DOHH2 (cell line): ENCODE measurements at regions not wholly inside any gene's neighbourhood (a gene's known extent, or its start where the extent isn't known, plus 50 kb on each side); places are given as distances from the start of the nearest gene placed in this dataset.

Experiments
- H3F3A ChIP-seq: fragments of 200-600 bp; sonication (generic), shearing (Covaris generic); 2 replicates; pipeline ENCODE4 v1.6.0; 2016; ENCODE audit warnings: antibody characterized with exemption, mild to moderate bottlenecking; ENCODE audit not compliant: control insufficient read depth, insufficient read depth
- H3K27ac ChIP-seq: fragments of 200-600 bp; sonication (generic); 2 replicates; pipeline ENCODE4 v1.5.1; 2014; ENCODE audit warnings: low read depth, mild to moderate bottlenecking, low read length, moderate library complexity
- H3K27me3 ChIP-seq: fragments of 200-600 bp; sonication (generic); 2 replicates; pipeline ENCODE4 v1.6.1; 2014; ENCODE audit warnings: mild to moderate bottlenecking, low read length, mixed read lengths; ENCODE audit not compliant: control insufficient read depth
- H3K36me3 ChIP-seq: fragments of 200-600 bp; sonication (generic); 2 replicates; pipeline ENCODE4 v1.6.1; 2014; ENCODE audit warnings: mild to moderate bottlenecking, low read length, moderate library complexity, mixed read lengths; ENCODE audit not compliant: control insufficient read depth
- H3K4me1 ChIP-seq: fragments of 200-600 bp; sonication (generic); 2 replicates; pipeline ENCODE4 v1.6.1; 2014; ENCODE audit warnings: mild to moderate bottlenecking, low read length, mixed read lengths; ENCODE audit not compliant: control insufficient read depth
- H3K4me2 ChIP-seq: fragments of 200-600 bp; sonication (generic); 2 replicates; pipeline ENCODE4 v1.6.0; 2014; ENCODE audit warnings: mild to moderate bottlenecking, low read length, moderate library complexity
- H3K4me3 ChIP-seq: fragments of 200-600 bp; sonication (generic); 2 replicates; pipeline ENCODE4 v1.5.1; 2014; ENCODE audit warnings: mild to moderate bottlenecking, low read length, mixed read lengths
- H3K79me2 ChIP-seq: fragments of 200-600 bp; sonication (generic); 2 replicates; pipeline ENCODE4 v1.6.1; 2014; ENCODE audit warnings: mild to moderate bottlenecking, low read length, mixed read lengths; ENCODE audit not compliant: control insufficient read depth
- H3K9me2 ChIP-seq: fragments of 200-600 bp; sonication (generic); replicated peaks from 2 replicates; pipeline ENCODE4 v1.6.1; 2014; ENCODE audit warnings: mild to moderate bottlenecking, low read length, mixed read lengths; ENCODE audit not compliant: control insufficient read depth
- H3K9me3 ChIP-seq: fragments of 200-600 bp; sonication (generic); 2 replicates; pipeline ENCODE4 v1.6.1; 2014; ENCODE audit warnings: antibody characterized with exemption, low read length, mixed read lengths; ENCODE audit not compliant: control insufficient read depth, insufficient read depth
- H4K20me1 ChIP-seq: fragments of 200-600 bp; sonication (generic); 2 replicates; pipeline ENCODE4 v1.6.0; 2014; ENCODE audit warnings: low read depth, mild to moderate bottlenecking, antibody characterized with exemption, low read length, moderate library complexity; ENCODE audit not compliant: control insufficient read depth, insufficient read depth
- EZH2phosphoT487 ChIP-seq: fragments of 200-600 bp; sonication (generic); IDR thresholded peaks from 2 replicates; pipeline ENCODE4 v1.6.1; 2017; ENCODE audit warnings: borderline replicate concordance, mild to moderate bottlenecking, antibody characterized with exemption, low read length, moderate library complexity, mixed read lengths
- TF ChIP-seq, protein P1 (sequence below): fragments of 200-600 bp; sonication (generic); IDR thresholded peaks from one replicate; pipeline ENCODE4 v1.5.1; 2014; ENCODE audit warnings: antibody characterized with exemption, mild to moderate bottlenecking, low read depth, low read length; ENCODE audit not compliant: poor library complexity, severe bottlenecking

DNA sequence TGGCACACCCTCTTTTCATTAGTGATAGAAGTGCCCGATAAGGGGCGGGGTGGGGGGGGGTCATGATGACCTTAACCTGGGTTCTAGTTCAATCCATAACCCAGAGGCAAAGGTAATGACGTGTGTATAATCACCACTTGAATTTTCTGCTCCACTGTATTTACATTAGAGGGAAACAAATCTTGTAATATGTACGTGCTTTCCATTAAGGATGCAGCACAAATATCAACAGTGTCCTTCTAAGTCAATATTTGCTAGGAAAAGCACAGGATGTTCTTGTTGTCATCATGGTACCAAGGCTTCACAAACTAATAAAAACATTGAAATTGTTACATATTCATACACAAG lies 121.2 kb upstream of the SLC38A2 start:
- TF ChIP-seq EZH2phosphoT487, result no peak
- TF ChIP-seq, protein P1, sequence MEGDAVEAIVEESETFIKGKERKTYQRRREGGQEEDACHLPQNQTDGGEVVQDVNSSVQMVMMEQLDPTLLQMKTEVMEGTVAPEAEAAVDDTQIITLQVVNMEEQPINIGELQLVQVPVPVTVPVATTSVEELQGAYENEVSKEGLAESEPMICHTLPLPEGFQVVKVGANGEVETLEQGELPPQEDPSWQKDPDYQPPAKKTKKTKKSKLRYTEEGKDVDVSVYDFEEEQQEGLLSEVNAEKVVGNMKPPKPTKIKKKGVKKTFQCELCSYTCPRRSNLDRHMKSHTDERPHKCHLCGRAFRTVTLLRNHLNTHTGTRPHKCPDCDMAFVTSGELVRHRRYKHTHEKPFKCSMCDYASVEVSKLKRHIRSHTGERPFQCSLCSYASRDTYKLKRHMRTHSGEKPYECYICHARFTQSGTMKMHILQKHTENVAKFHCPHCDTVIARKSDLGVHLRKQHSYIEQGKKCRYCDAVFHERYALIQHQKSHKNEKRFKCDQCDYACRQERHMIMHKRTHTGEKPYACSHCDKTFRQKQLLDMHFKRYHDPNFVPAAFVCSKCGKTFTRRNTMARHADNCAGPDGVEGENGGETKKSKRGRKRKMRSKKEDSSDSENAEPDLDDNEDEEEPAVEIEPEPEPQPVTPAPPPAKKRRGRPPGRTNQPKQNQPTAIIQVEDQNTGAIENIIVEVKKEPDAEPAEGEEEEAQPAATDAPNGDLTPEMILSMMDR, result no peak
- Histone ChIP-seq H3F3A (no peaks in the 10 kb centered on the region), H3K4me3 (no peak overlapping the region), H3K9me2 (no peaks in the 10 kb centered on the region), H3K9me3 (no peaks in the 10 kb centered on the region), H3K4me1 (no peaks in the 10 kb centered on the region), H4K20me1 (no peaks in the 10 kb centered on the region), H3K27ac (no peak overlapping the region), H3K36me3 (no peaks in the 10 kb centered on the region), H3K79me2 (no peaks in the 10 kb centered on the region), H3K4me2 (no peak overlapping the region), H3K27me3 (peaks cover 3% of the 10 kb centered on the region; the same call in 1 of the 2 replicates)

DNA sequence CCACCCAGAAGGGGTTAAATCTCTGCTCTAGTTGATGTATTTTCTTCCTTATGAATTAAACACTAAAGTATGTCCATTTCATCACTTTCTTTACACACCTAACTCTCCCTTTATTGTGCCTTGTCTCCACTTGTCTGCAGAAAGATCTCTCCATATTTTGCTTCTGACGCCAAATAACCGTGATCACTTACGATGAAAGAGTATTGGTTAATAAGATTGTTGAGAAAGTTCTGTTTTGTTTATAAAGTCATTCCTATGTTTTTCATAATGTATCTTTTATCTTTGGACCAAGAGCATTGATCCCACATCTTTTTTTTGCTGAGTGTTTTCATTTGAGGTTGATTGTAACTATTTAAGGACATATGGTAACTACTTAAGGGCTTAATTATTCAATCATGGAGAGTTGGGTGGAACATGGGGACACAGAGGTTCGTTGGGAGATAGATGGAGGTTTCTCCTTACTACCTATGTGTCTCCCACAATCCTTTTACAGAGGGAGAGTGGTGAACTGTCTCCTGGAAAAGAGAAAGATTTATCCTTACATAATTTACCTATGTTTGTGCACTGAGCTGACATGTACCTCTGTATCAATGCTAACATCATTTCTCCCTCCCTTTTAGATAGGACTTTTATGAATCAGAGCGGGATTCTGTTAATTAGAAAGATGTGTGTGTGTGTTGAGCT lies 120.7 kb upstream of the SLC38A2 start:
- Histone ChIP-seq H3K79me2 (no peaks in the 10 kb centered on the region), H3K27ac (no peak overlapping the region), H3K4me3 (no peak overlapping the region), H4K20me1 (no peaks in the 10 kb centered on the region), H3K4me1 (no peaks in the 10 kb centered on the region), H3K36me3 (no peaks in the 10 kb centered on the region), H3K4me2 (no peak overlapping the region), H3F3A (no peaks in the 10 kb centered on the region), H3K9me3 (no peaks in the 10 kb centered on the region), H3K27me3 (peaks cover 3% of the 10 kb centered on the region; the same call in 1 of the 2 replicates), H3K9me2 (no peaks in the 10 kb centered on the region)
- no peak for TF ChIP-seq EZH2phosphoT487
- TF ChIP-seq, protein P1, result no peak

GRCh38 chr12:46492471-46493085 lies 120.0 kb upstream of the SLC38A2 start:
- H3K4me2 ChIP-seq, result no peak overlapping the region
- no peak overlapping the region for H3K27ac ChIP-seq
- no peaks in the 10 kb centered on the region for H3K4me1 ChIP-seq
- no peaks in the 10 kb centered on the region for H3F3A ChIP-seq
- no peaks in the 10 kb centered on the region for H3K9me2 ChIP-seq
- H3K4me3 ChIP-seq, result no peak overlapping the region
- no peaks in the 10 kb centered on the region for H3K36me3 ChIP-seq
- no peaks in the 10 kb centered on the region for H3K9me3 ChIP-seq
- H4K20me1 ChIP-seq, result no peaks in the 10 kb centered on the region
- H3K79me2 ChIP-seq, result no peaks in the 10 kb centered on the region
- TF ChIP-seq EZH2phosphoT487, result no peak
- TF ChIP-seq, protein P1, result no peak
- peaks cover 3% of the 10 kb centered on the region; the same call in 1 of the 2 replicates for H3K27me3 ChIP-seq
